NCI-H2227 (cell line): ENCODE measurements at regions not wholly inside any gene's neighbourhood (a gene's known extent, or its start where the extent isn't known, plus 50 kb on each side); places are given as distances from the start of the nearest gene placed in this dataset.

ENCODE experiments used
- DNase-seq: peaks from one replicate; lab custom pipeline; 2025; ENCODE audit not compliant: unreplicated experiment; lab: John Stamatoyannopoulos, UW

GRCh38 chr3:146928421-146929059 is 323.4 kb upstream of the PLSCR5 start:
- no peak for DNase-seq

GRCh38 chr3:146921693-146922092 is 316.5 kb upstream of the PLSCR5 start:
- no peak for DNase-seq

DNA sequence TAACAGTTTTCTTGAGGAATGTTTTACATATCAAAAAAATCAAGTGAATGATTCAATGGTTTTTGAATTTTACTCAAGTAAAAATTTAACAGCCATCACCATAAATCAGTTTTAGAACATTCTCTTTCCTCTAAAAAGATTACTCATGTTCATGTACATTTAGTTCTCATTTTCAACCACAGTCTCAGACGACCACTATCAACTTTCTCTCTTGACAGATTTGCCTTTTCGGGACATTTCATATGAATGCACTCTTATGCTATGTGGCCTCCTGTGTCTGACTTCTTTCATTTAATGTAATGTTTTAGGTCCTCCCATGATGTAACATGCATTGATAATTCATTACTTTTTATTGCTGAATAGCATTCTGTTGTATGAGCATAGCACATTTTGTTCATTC is 309.3 kb upstream of the PLSCR5 start:
- DNase-seq = no peak

- DNase-seq = no peak
Observed at GRCh38 chr3:146912241-146913015, 307.3 kb upstream of the PLSCR5 start.

- DNase-seq = no peak
Observed at GRCh38 chr3:146903927-146904326, 298.8 kb upstream of the PLSCR5 start.

DNA sequence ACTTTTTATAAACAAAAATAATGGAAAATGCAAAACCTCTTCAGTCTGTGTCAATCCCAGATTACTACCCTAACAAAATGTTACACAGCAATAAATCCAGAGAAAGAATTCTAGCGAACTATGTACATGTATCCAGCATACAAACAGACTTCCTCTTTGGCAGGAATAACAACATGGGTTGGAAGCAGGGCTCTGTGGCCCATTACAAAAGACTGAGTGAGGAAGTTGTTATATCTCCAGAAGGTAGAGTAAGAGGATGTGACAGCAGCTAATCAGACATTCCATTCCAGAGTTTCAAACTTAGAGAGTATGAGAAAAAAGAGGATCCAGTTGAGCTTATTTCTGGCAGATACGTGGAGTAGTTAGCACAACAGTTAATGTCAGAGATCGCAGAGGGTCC is 294.0 kb upstream of the PLSCR5 start:
- no peak for DNase-seq

GRCh38 chr3:146896711-146897110 is 291.6 kb upstream of the PLSCR5 start:
- DNase-seq = no peak

- no peak for DNase-seq
Observed at GRCh38 chr3:146895026-146895749, 290.0 kb upstream of the PLSCR5 start.

GRCh38 chr3:146894406-146894805 is 289.3 kb upstream of the PLSCR5 start:
- DNase-seq = no peak

GRCh38 chr3:146892041-146892440 is 286.9 kb upstream of the PLSCR5 start:
- DNase-seq = no peak

GRCh38 chr3:146889626-146890025 is 284.5 kb upstream of the PLSCR5 start:
- DNase-seq = no peak

DNA sequence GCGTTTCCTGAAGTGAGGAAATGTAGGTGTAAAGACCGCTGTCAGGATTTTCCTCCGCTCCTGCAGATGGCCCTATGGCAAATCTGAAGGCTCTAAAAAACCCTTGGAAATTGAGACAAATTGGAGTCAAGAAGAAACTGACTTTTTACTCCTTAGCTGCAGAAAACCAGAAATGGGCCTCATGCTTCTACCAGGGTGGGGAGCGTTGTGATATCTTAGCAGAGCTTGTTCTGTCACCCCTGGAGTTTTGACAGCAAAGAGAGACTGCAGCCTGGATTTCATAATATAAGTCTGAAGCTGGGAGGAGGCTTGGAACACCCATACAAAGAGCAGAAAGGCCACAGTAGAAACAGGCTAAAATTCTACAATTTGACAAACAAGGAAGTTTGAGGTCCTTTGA is 283.0 kb upstream of the PLSCR5 start:
- no peak for DNase-seq

GRCh38 chr3:146884721-146885120 is 279.6 kb upstream of the PLSCR5 start:
- no peak for DNase-seq

DNA sequence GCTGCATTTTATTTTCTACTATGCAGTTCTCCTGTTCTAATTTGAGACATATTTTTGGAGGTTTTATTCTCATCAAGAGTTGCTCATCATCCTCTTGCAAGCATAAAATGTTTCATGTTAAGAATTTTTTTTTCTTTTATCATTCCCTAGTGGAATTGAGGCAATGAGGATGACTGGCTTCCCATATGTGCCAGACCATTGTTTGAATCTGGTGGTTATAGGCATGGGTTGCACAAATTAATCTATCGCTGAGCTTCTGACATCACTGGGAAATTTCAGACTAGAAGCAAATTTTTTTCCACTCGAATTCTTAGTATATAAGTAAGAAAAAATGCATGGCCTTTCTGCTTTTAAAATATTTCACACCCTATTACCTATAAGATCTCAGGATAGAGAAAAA is 279.1 kb upstream of the PLSCR5 start:
- DNase-seq = no peak

DNA sequence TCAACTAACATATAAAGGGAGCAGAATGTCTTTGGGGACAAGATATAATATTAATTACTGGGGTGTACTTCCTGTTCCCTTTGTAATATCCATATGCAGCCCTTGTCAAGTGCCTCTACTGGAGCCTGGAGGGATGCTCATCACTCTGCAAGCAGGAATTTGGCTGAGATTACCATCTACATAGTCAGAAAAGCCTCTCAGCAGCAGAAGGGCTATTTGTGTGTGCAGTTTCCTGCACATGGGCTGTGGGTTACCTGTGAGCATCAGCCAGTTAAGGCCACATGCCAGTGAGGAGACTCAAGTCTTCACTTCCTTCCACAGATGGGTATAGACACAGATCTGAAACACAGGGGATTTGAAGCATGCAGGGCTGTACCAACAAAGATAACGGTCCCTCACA is 278.1 kb upstream of the PLSCR5 start:
- no peak for DNase-seq

GRCh38 chr3:146881966-146882760 is 277.0 kb upstream of the PLSCR5 start:
- DNase-seq = no peak

DNA sequence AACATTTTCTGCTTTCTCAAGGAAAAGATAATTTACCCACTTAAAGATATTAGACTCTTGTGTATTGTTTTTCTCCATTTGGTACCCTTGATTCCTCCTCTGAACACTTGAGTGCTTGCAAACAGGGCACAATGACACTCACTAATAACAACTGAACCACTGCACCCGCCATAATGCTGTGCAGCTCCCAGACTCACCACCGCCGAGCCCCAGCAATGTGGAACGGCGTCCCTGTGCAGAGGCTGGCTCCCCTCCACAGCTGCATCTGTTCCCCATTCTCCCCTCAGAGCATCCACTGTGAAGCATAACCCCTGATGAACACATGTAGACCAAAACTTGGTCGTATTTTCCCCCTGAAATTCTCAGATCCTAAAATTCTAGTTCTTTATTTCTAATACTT is 276.2 kb upstream of the PLSCR5 start:
- no peak for DNase-seq

DNA sequence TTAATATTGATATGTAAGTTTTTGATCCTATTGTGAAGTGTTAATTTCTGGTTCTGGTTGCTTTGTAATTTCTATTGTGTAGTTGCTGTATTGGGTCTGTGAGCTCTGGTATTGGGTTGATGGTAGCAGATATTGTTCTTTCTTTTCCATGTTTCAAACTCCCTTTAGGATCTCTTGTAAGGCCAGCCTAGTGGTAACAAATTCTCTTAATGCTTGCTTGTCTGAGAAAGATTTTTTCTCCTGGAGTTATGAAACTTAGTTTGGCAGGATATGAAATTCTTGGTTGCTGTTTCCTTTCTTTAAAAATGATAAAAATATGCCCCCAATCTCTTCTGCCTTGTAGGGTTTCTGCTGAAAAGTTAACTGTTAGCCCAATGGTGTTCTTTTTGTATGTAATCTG is 268.6 kb upstream of the PLSCR5 start:
- no peak for DNase-seq

DNA sequence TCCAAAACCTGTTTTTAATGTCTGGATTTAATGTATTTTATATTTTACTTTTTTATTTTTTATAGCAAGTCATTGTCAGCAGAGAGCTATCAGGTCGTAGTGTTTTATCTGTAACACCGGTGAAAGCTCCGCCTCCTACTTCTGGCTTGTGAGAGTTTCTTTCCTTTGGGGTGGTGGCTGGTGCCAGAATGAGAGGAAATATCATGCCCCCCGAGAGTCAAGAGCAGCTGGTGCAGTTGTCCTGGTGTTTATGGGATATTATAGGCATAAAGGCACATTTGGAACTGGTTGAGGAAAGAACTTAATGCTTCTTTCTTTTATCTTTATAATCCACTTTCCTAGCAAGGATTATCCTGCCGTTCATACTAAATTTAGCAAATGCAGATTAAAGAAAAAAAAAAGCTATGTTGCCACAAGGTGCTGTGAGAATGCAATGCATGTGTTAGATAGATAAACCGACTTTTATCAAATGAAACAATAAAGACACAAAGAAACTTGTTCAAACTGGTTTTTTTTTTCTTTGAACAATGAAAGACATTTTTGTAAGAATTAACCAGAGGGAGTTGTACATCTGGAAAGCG is 260.1 kb upstream of the PLSCR5 start:
- DNase-seq = no peak

DNA sequence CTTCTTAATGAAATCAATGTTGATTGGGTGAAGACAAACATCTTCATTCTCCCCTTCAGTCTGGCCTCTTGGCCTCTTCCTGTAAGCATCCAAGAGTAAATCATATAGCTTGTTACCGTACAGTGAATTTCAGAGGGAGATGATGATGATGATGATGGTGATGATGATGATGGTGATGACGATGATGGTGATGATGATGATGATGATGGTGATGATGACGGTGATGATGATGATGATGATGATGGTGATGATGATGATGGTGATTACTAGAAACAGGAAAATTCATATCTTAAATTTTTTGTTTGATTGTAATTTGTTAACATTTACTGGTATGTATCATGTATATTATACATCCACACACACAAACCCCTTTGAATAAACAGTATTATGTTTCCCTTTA is 256.1 kb upstream of the PLSCR5 start:
- DNase-seq = no peak

GRCh38 chr3:146854523-146854922 is 249.4 kb upstream of the PLSCR5 start:
- DNase-seq = no peak
